K562 (cell line): ENCODE measurements at regions not wholly inside any gene's neighbourhood (a gene's known extent, or its start where the extent isn't known, plus 50 kb on each side); places are given as distances from the start of the nearest gene placed in this dataset.

Source experiments
- ATAC-seq: fragments of 200-7000 bp; cut with Tn5 transposase; 3 replicates; pipeline ENCODE4 v1.9.1; 2020; ENCODE audit warnings: moderate library complexity
- BruUV-seq: library from RNA; stranded (reverse); fragments of 400-500 nt; replicated peaks from 2 replicates; lab custom pipeline; 2021; lab: Mats Ljungman, UMichigan
- CTCF ChIA-PET: fragments of 300-600 bp; formaldehyde crosslinking; extraction: SDS; loops from one replicate; lab custom pipeline; 2021; ENCODE audit warnings: low intra/inter-chr PET ratio; lab: Yijun Ruan, JAX
- POLR2A ChIA-PET: fragments of 300-600, 350-650 bp; sonication (Branson Sonifier 250); formaldehyde crosslinking; extraction: SDS; loops from one replicate; lab custom pipeline; 2021; ENCODE audit warnings: antibody characterized with exemption, inconsistent platforms; lab: Yijun Ruan, JAX
- DNase-seq, 4 experiments: peaks; one replicate each; pipeline versions ENCODE4 v3.0.0 to v3.0.0-alpha.2; 2011 to 2018; ENCODE audit warnings: low spot score in 3 of 4, mixed read lengths in 3 of 4; ENCODE audit errors: extremely low read depth in 1 of 4
- FAIRE-seq: peaks from 2 replicates; lab custom pipeline; 2011; peaks lifted over from hg19 to GRCh38; lab: Jason Lieb, UNC
- H2AFZ ChIP-seq: 2 replicates; pipeline ENCODE4 v1.6.0; 2011; ENCODE audit warnings: low read depth, low read length, control low read depth, inconsistent platforms
- H3K27ac ChIP-seq: fragments of 200-600 bp; 3 replicates; pipeline ENCODE4 v1.8.0; 2011; ENCODE audit warnings: low read depth, mild to moderate bottlenecking, control low read depth, inconsistent platforms, low read length, moderate library complexity, mixed read lengths; ENCODE audit errors: extremely low read depth
- H3K27me3 ChIP-seq, 2 experiments: fragments of 300-600 bp in 1 of 2; 2 replicates in 1 of 2; 3 replicates in 1 of 2; pipeline versions ENCODE4 v1.6.0 to v1.8.0; 2011; ENCODE audit warnings: inconsistent platforms in 2 of 2, low read length in 2 of 2, mild to moderate bottlenecking in 1 of 2, mixed read lengths in 1 of 2, moderate library complexity in 1 of 2; ENCODE audit not compliant: control insufficient read depth in 2 of 2, insufficient read depth in 2 of 2
- H3K36me3 ChIP-seq: fragments of 300-600 bp; 3 replicates; pipeline ENCODE4 v1.8.0; 2011; ENCODE audit warnings: mild to moderate bottlenecking, low read length, inconsistent platforms; ENCODE audit not compliant: control insufficient read depth, insufficient read depth
- H3K4me1 ChIP-seq, 2 experiments: fragments of 200-600 bp in 1 of 2; replicated peaks in 1 of 2; 2 replicates in 1 of 2; 3 replicates in 1 of 2; pipeline versions ENCODE4 v1.5.1 to v1.8.0; 2011; ENCODE audit warnings: inconsistent platforms in 2 of 2, low read length in 2 of 2, mild to moderate bottlenecking in 1 of 2, mixed read lengths in 1 of 2, moderate library complexity in 1 of 2; ENCODE audit not compliant: control insufficient read depth in 2 of 2, insufficient read depth in 2 of 2
- H3K4me2 ChIP-seq: 2 replicates; pipeline ENCODE4 v1.6.1; 2011; ENCODE audit warnings: low read length, control low read depth, inconsistent platforms, mixed read lengths; ENCODE audit not compliant: insufficient read depth
- H3K4me3 ChIP-seq: fragments of 200-600 bp; sonication (generic), shearing (Covaris generic); 2 replicates; pipeline ENCODE4 v1.5.1; 2016; ENCODE audit warnings: control low read depth, inconsistent platforms
- H3K79me2 ChIP-seq: fragments of 200-600 bp; 3 replicates; pipeline ENCODE4 v1.8.0; 2011; ENCODE audit warnings: low read length, inconsistent platforms; ENCODE audit not compliant: control insufficient read depth, insufficient read depth
- H3K9ac ChIP-seq, 2 experiments: 2 replicates each; pipeline versions ENCODE4 v1.6.0 to v1.6.1; 2011; ENCODE audit warnings: low read depth in 2 of 2, low read length in 2 of 2, control low read depth in 1 of 2, inconsistent platforms in 1 of 2, mild to moderate bottlenecking in 1 of 2, mixed read lengths in 1 of 2; ENCODE audit not compliant: insufficient read depth in 1 of 2
- H3K9me1 ChIP-seq: one replicate; pipeline ENCODE4 v1.6.0; 2011; ENCODE audit warnings: inconsistent platforms, mild to moderate bottlenecking, low read length, moderate library complexity; ENCODE audit not compliant: control insufficient read depth, insufficient read depth
- H3K9me3 ChIP-seq: replicated peaks from 2 replicates; pipeline ENCODE4 v1.5.1; 2011; ENCODE audit warnings: low read depth, low read length, inconsistent platforms; ENCODE audit not compliant: control insufficient read depth, insufficient read depth
- H4K20me1 ChIP-seq: replicated peaks from 2 replicates; pipeline ENCODE4 v1.6.1; 2011; ENCODE audit warnings: low read length, inconsistent platforms, mixed read lengths; ENCODE audit not compliant: control insufficient read depth, insufficient read depth
- NRF1 ChIP-seq, 2 experiments: fragments of 450-650 bp; IDR thresholded peaks in 1 of 2; conservative IDR thresholded peaks in 1 of 2; 2 replicates each; pipeline ENCODE4 v1.6.1; 2014; ENCODE audit warnings: mild to moderate bottlenecking in 2 of 2
- ZNF408 ChIP-seq: fragments of 250-450 bp; sonication (Bioruptor Pico); IDR thresholded peaks from 2 replicates; pipeline ENCODE4 v1.4.0; 2020; ENCODE audit warnings: low read depth, mild to moderate bottlenecking, moderate library complexity
- WGBS: fragments of 100-300 bp; shearing (Covaris generic); methylation state at CpG from one replicate; pipeline ENCODE4 v1.1.6; 2016; ENCODE audit warnings: low coverage, mixed read lengths; ENCODE audit not compliant: insufficient coverage; ENCODE audit errors: missing lambda C conversion rate; 5-methylcytosine and 5-hydroxymethylcytosine counted together
- in situ Hi-C: fragments of 300-500 bp; cut with MboI; formaldehyde crosslinking; loops from 4 replicates; pipeline ENCODE4 v1.15.0; 2018; ENCODE audit warnings: inconsistent platforms, mixed read lengths
- intact Hi-C: fragments of 100-400 bp; cut with micrococcal nuclease; formaldehyde crosslinking; loops from 2 replicates; pipeline ENCODE4 v1.14.2; 2022
- TF ChIP-seq, protein P1 (sequence below): fragments of 200-600 bp; sonication (generic); IDR thresholded peaks from one replicate; pipeline ENCODE4 v1.6.1; 2012; ENCODE audit warnings: mild to moderate bottlenecking, low read depth, low read length, inconsistent platforms
- TF ChIP-seq, protein P2 (sequence below): sonication (generic); formaldehyde crosslinking; IDR thresholded peaks from 2 replicates; pipeline ENCODE4 v1.8.1; 2023; ENCODE audit warnings: missing genetic modification reagents, mild to moderate bottlenecking, borderline replicate concordance

DNA sequence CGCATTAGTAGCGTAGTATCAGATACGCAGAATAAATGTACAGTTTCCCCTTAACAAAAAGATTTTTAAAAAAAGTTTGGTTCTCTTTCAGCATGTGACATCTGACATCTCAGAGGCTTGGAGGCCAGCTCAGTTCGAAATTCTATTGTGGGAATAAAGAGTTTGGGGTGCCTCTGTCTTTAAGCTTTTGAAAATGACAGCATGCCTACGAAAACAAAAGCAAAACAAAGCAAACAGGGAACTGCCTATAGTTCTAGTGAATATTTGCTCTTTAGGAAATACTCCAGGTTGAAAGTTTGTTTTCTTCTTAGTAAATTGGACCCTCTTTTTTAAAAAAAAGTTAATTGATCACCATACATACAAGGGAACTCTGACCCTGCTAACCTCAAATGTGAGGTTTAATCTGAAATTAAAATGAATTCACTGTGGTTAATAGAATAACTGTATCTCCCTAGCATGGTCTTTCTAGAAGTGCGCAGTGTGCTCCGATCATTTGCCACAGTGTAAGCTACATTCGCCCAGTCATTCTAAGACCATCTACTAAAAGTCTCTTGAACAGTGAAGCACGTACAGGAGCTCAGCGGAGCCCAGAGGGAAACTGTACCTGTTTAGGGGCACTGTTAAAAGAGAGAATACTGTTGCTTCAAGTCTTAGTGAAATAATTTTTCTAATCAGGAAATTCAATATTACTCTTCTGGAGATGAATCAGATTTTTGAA, 347.0 kb upstream of the CDH2 start:
- no peak overlapping the region for H2AFZ ChIP-seq
- H3K27me3 ChIP-seq = no peaks in the 10 kb centered on the region
- DNase-seq (no peak), FAIRE-seq (no peak), ATAC-seq (no peak)
- H3K4me3 ChIP-seq = no peak overlapping the region
- H3K27ac ChIP-seq = no peak overlapping the region
- 2% methylated on average over 10 of the region's 10 CpGs for WGBS
- H3K4me2 ChIP-seq = no peak overlapping the region
- H4K20me1 ChIP-seq = no peaks in the 10 kb centered on the region
- no TSS peak for BruUV-seq
- H3K9me3 ChIP-seq = no peaks in the 10 kb centered on the region
- CTCF ChIA-PET = no interaction called here
- in situ Hi-C loops = no loop called here
- H3K36me3 ChIP-seq = no peaks in the 10 kb centered on the region
- H3K79me2 ChIP-seq = no peaks in the 10 kb centered on the region
- H3K4me1 ChIP-seq = no peaks in the 10 kb centered on the region
- POLR2A ChIA-PET = no interaction called here
- no peak overlapping the region for H3K9ac ChIP-seq
- intact Hi-C loops = no loop called here
- no peaks in the 10 kb centered on the region for H3K9me1 ChIP-seq
- TF ChIP-seq, protein P1, sequence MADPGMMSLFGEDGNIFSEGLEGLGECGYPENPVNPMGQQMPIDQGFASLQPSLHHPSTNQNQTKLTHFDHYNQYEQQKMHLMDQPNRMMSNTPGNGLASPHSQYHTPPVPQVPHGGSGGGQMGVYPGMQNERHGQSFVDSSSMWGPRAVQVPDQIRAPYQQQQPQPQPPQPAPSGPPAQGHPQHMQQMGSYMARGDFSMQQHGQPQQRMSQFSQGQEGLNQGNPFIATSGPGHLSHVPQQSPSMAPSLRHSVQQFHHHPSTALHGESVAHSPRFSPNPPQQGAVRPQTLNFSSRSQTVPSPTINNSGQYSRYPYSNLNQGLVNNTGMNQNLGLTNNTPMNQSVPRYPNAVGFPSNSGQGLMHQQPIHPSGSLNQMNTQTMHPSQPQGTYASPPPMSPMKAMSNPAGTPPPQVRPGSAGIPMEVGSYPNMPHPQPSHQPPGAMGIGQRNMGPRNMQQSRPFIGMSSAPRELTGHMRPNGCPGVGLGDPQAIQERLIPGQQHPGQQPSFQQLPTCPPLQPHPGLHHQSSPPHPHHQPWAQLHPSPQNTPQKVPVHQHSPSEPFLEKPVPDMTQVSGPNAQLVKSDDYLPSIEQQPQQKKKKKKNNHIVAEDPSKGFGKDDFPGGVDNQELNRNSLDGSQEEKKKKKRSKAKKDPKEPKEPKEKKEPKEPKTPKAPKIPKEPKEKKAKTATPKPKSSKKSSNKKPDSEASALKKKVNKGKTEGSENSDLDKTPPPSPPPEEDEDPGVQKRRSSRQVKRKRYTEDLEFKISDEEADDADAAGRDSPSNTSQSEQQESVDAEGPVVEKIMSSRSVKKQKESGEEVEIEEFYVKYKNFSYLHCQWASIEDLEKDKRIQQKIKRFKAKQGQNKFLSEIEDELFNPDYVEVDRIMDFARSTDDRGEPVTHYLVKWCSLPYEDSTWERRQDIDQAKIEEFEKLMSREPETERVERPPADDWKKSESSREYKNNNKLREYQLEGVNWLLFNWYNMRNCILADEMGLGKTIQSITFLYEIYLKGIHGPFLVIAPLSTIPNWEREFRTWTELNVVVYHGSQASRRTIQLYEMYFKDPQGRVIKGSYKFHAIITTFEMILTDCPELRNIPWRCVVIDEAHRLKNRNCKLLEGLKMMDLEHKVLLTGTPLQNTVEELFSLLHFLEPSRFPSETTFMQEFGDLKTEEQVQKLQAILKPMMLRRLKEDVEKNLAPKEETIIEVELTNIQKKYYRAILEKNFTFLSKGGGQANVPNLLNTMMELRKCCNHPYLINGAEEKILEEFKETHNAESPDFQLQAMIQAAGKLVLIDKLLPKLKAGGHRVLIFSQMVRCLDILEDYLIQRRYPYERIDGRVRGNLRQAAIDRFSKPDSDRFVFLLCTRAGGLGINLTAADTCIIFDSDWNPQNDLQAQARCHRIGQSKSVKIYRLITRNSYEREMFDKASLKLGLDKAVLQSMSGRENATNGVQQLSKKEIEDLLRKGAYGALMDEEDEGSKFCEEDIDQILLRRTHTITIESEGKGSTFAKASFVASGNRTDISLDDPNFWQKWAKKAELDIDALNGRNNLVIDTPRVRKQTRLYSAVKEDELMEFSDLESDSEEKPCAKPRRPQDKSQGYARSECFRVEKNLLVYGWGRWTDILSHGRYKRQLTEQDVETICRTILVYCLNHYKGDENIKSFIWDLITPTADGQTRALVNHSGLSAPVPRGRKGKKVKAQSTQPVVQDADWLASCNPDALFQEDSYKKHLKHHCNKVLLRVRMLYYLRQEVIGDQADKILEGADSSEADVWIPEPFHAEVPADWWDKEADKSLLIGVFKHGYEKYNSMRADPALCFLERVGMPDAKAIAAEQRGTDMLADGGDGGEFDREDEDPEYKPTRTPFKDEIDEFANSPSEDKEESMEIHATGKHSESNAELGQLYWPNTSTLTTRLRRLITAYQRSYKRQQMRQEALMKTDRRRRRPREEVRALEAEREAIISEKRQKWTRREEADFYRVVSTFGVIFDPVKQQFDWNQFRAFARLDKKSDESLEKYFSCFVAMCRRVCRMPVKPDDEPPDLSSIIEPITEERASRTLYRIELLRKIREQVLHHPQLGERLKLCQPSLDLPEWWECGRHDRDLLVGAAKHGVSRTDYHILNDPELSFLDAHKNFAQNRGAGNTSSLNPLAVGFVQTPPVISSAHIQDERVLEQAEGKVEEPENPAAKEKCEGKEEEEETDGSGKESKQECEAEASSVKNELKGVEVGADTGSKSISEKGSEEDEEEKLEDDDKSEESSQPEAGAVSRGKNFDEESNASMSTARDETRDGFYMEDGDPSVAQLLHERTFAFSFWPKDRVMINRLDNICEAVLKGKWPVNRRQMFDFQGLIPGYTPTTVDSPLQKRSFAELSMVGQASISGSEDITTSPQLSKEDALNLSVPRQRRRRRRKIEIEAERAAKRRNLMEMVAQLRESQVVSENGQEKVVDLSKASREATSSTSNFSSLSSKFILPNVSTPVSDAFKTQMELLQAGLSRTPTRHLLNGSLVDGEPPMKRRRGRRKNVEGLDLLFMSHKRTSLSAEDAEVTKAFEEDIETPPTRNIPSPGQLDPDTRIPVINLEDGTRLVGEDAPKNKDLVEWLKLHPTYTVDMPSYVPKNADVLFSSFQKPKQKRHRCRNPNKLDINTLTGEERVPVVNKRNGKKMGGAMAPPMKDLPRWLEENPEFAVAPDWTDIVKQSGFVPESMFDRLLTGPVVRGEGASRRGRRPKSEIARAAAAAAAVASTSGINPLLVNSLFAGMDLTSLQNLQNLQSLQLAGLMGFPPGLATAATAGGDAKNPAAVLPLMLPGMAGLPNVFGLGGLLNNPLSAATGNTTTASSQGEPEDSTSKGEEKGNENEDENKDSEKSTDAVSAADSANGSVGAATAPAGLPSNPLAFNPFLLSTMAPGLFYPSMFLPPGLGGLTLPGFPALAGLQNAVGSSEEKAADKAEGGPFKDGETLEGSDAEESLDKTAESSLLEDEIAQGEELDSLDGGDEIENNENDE = no peak
- TF ChIP-seq, protein P2, sequence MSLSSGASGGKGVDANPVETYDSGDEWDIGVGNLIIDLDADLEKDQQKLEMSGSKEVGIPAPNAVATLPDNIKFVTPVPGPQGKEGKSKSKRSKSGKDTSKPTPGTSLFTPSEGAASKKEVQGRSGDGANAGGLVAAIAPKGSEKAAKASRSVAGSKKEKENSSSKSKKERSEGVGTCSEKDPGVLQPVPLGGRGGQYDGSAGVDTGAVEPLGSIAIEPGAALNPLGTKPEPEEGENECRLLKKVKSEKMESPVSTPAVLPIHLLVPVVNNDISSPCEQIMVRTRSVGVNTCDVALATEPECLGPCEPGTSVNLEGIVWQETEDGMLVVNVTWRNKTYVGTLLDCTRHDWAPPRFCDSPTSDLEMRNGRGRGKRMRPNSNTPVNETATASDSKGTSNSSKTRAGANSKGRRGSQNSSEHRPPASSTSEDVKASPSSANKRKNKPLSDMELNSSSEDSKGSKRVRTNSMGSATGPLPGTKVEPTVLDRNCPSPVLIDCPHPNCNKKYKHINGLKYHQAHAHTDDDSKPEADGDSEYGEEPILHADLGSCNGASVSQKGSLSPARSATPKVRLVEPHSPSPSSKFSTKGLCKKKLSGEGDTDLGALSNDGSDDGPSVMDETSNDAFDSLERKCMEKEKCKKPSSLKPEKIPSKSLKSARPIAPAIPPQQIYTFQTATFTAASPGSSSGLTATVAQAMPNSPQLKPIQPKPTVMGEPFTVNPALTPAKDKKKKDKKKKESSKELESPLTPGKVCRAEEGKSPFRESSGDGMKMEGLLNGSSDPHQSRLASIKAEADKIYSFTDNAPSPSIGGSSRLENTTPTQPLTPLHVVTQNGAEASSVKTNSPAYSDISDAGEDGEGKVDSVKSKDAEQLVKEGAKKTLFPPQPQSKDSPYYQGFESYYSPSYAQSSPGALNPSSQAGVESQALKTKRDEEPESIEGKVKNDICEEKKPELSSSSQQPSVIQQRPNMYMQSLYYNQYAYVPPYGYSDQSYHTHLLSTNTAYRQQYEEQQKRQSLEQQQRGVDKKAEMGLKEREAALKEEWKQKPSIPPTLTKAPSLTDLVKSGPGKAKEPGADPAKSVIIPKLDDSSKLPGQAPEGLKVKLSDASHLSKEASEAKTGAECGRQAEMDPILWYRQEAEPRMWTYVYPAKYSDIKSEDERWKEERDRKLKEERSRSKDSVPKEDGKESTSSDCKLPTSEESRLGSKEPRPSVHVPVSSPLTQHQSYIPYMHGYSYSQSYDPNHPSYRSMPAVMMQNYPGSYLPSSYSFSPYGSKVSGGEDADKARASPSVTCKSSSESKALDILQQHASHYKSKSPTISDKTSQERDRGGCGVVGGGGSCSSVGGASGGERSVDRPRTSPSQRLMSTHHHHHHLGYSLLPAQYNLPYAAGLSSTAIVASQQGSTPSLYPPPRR (CRISPR knock-in tag) = no peak
- TF ChIP-seq NRF1 (conservative IDR thresholded peaks at IDR 0.05 in 1 of 2, IDR thresholded peaks at IDR 0.05 in 1 of 2) = no peak
- no peak for TF ChIP-seq ZNF408
